ENCODE measurements at regions not wholly inside any gene's neighbourhood (a gene's known extent, or its start where the extent isn't known, plus 50 kb on each side); places are given as distances from the start of the nearest gene placed in this dataset.

DNA sequence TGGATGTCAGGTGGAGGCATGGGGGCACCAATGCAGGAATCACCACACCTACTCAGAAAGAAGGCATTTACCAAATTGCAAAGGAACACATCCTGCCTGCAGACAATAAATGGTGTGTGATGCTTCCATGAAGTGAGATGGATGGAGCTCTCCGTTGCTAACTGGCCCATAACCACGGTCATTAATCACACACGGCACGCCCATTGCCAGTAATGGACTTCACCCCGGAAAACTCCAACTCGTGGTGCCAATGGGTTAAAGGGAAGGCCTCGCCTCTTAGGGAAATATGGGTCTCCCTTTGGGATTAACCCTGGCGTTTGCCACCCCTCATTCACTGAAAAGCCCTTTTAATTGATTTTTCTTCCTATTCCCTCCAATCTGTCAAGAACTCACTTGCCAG, 443.1 kb upstream of the DAB1 start:
- Histone ChIP-seq H3K36me3 (ENCODE audit: control insufficient read depth, insufficient read depth, low read length) (no peaks in the 10 kb centered on the region), H3K4me3 (replicated peaks; ENCODE audit: low read depth, low read length) (no peak overlapping the region), H3K27me3 (replicated peaks; ENCODE audit: control insufficient read depth, insufficient read depth, low read length) (no peaks in the 10 kb centered on the region)
- TF ChIP-seq CTCF (IDR thresholded peaks at IDR 0.05; ENCODE audit: insufficient read depth, low read length, poor library complexity, severe bottlenecking), result no peak
- no peak for DNase-seq (ENCODE audit: extremely low read depth, insufficient read length)

DNA sequence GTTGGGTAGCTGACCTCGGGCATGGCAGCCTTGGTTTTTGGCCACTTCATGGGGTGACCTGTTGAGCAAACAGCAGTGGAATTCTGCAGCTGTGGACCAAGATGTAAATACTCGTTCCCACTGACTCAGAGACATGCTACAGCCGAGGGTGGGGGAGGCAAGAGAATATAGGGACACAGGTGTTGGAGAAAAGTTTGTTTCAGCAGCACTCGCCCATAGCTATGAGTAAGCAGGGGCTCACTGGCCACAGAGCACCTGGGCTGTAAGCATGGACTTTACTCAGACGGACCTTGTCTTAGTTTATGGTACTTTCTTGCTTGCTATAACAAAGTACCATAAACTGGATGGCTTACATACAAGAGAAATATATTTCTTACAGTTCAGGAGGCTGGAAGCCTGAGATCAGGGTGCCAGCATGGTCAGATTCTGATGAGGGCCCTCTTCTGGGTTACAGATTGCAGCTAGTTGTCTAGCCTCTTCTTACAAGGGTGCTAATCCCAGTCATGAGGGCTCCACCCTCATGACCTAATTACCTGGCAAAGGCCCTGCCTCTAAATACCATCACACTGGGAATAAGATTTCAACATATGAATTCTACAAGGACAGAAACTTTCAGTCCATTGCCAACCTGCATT, 437.2 kb upstream of the DAB1 start:
- H3K4me3 ChIP-seq (replicated peaks; ENCODE audit: low read depth, low read length), result no peak overlapping the region
- H3K27me3 ChIP-seq (replicated peaks; ENCODE audit: control insufficient read depth, insufficient read depth, low read length), result no peaks in the 10 kb centered on the region
- no peak for TF ChIP-seq CTCF (IDR thresholded peaks at IDR 0.05; ENCODE audit: insufficient read depth, low read length, poor library complexity, severe bottlenecking)
- H3K36me3 ChIP-seq (ENCODE audit: control insufficient read depth, insufficient read depth, low read length), result no peaks in the 10 kb centered on the region
- no peak for DNase-seq (ENCODE audit: extremely low read depth, insufficient read length)

DNA sequence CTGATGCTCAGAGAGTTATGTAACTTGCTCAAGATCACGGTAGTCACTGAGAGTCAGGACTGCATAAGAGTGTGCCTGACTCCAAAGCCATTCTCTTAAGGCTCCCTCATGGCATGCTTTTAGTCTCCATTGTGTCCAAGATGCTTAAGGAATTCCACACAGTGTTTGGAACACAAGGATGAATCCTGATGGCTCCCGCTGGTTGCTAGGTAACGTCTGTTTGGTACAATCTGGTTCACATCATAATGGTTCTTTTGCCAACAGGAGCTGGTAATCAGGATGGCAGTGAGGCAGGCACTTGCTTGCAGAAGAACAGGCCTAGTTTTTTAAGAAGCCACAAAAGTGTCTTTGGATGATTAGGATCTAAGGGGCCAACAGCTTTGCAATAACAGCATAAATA, 436.5 kb upstream of the DAB1 start:
- Histone ChIP-seq H3K4me3 (replicated peaks; ENCODE audit: low read depth, low read length) (no peak overlapping the region), H3K27me3 (replicated peaks; ENCODE audit: control insufficient read depth, insufficient read depth, low read length) (no peaks in the 10 kb centered on the region; the same call in 1 of the 2 replicates), H3K36me3 (ENCODE audit: control insufficient read depth, insufficient read depth, low read length) (no peaks in the 10 kb centered on the region)
- TF ChIP-seq CTCF (IDR thresholded peaks at IDR 0.05; ENCODE audit: insufficient read depth, low read length, poor library complexity, severe bottlenecking), result no peak
- no peak for DNase-seq (ENCODE audit: extremely low read depth, insufficient read length)

DNA sequence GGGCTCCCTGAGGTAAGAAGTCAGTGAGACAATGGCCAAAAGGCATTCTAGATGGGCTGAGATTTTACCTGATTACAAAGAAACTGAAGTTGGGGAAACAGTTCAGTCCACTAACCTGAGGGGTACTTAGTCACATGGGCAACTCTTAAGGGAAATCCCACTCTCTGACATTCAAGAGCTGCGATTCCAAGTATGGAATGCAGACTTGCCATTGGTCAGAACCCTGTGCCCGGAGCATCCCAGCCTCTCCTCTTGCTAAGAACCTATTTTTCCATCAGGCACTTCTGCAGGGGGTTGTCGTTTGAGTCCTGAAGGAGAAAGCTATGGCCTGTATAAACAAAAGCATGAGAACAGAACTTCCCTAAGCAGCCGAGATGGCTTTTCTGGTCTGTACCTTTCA, 434.9 kb upstream of the DAB1 start:
- Histone ChIP-seq H3K4me3 (replicated peaks; ENCODE audit: low read depth, low read length) (no peak overlapping the region), H3K27me3 (replicated peaks; ENCODE audit: control insufficient read depth, insufficient read depth, low read length) (no peaks in the 10 kb centered on the region; the same call in 1 of the 2 replicates), H3K36me3 (ENCODE audit: control insufficient read depth, insufficient read depth, low read length) (no peaks in the 10 kb centered on the region)
- no peak for DNase-seq (ENCODE audit: extremely low read depth, insufficient read length)
- TF ChIP-seq CTCF (IDR thresholded peaks at IDR 0.05; ENCODE audit: insufficient read depth, low read length, poor library complexity, severe bottlenecking), result no peak

- Histone ChIP-seq H3K36me3 (ENCODE audit: control insufficient read depth, insufficient read depth, low read length) (no peaks in the 10 kb centered on the region), H3K4me3 (replicated peaks; ENCODE audit: low read depth, low read length) (no peak overlapping the region), H3K27me3 (replicated peaks; ENCODE audit: control insufficient read depth, insufficient read depth, low read length) (no peaks in the 10 kb centered on the region; the same call in 1 of the 2 replicates)
- no peak for TF ChIP-seq CTCF (IDR thresholded peaks at IDR 0.05; ENCODE audit: insufficient read depth, low read length, poor library complexity, severe bottlenecking)
- DNase-seq (ENCODE audit: extremely low read depth, insufficient read length), result no peak
Observed at GRCh38 chr1:57857809-57858208, 433.9 kb upstream of the DAB1 start.

GRCh38 chr1:57854436-57854835, 430.6 kb upstream of the DAB1 start:
- H3K36me3 ChIP-seq (ENCODE audit: control insufficient read depth, insufficient read depth, low read length), result no peaks in the 10 kb centered on the region
- no peak overlapping the region for H3K4me3 ChIP-seq (replicated peaks; ENCODE audit: low read depth, low read length)
- H3K27me3 ChIP-seq (replicated peaks; ENCODE audit: control insufficient read depth, insufficient read depth, low read length), result no peaks in the 10 kb centered on the region; the same call in 1 of the 2 replicates
- TF ChIP-seq CTCF (IDR thresholded peaks at IDR 0.05; ENCODE audit: insufficient read depth, low read length, poor library complexity, severe bottlenecking), result no peak
- DNase-seq (ENCODE audit: extremely low read depth, insufficient read length), result no peak

Data from GM06990 (cell line).